ENCODE measurements at regions not wholly inside any gene's neighbourhood (a gene's known extent, or its start where the extent isn't known, plus 50 kb on each side); places are given as distances from the start of the nearest gene placed in this dataset.

- no peak for TF ChIP-seq CTCF (conservative IDR thresholded peaks at IDR 0.05; ENCODE audit: control insufficient read depth, insufficient read depth, low read depth, low read length)
- no peak overlapping the region for H3K4me3 ChIP-seq (ENCODE audit: control insufficient read depth, low read depth, low read length)
- DNase-seq (ENCODE audit: low read depth): no peak
Observed at GRCh38 chr18:10023853-10024570, 110.2 kb downstream of the VAPA start.

GRCh38 chr18:10025711-10026670 is 112.2 kb downstream of the VAPA start:
- H3K4me3 ChIP-seq (ENCODE audit: control insufficient read depth, low read depth, low read length): no peak overlapping the region
- DNase-seq (ENCODE audit: low read depth): no peak
- no peak for TF ChIP-seq CTCF (conservative IDR thresholded peaks at IDR 0.05; ENCODE audit: control insufficient read depth, insufficient read depth, low read depth, low read length)

GRCh38 chr18:10027031-10027430 is 113.2 kb downstream of the VAPA start:
- DNase-seq (ENCODE audit: low read depth): no peak
- no peak overlapping the region for H3K4me3 ChIP-seq (ENCODE audit: control insufficient read depth, low read depth, low read length)
- no peak for TF ChIP-seq CTCF (conservative IDR thresholded peaks at IDR 0.05; ENCODE audit: control insufficient read depth, insufficient read depth, low read depth, low read length)

- no peak overlapping the region for H3K4me3 ChIP-seq (ENCODE audit: control insufficient read depth, low read depth, low read length)
- no peak for TF ChIP-seq CTCF (conservative IDR thresholded peaks at IDR 0.05; ENCODE audit: control insufficient read depth, insufficient read depth, low read depth, low read length)
- DNase-seq (ENCODE audit: low read depth): no peak
Observed at GRCh38 chr18:10027461-10027860, 113.6 kb downstream of the VAPA start.

- TF ChIP-seq CTCF (conservative IDR thresholded peaks at IDR 0.05; ENCODE audit: control insufficient read depth, insufficient read depth, low read depth, low read length): no peak
- H3K4me3 ChIP-seq (ENCODE audit: control insufficient read depth, low read depth, low read length): no peak overlapping the region
- DNase-seq (ENCODE audit: low read depth): no peak
Observed at GRCh38 chr18:10029711-10030110, 115.9 kb downstream of the VAPA start.

GRCh38 chr18:10030816-10031541 is 117.2 kb downstream of the VAPA start:
- no peak for TF ChIP-seq CTCF (conservative IDR thresholded peaks at IDR 0.05; ENCODE audit: control insufficient read depth, insufficient read depth, low read depth, low read length)
- DNase-seq (ENCODE audit: low read depth): peak; percentile 14
- H3K4me3 ChIP-seq (ENCODE audit: control insufficient read depth, low read depth, low read length): no peak overlapping the region
